DMS153 treated with DMSO at 0.1 percent for 48 hours (cell line): ENCODE measurements at regions not wholly inside any gene's neighbourhood (a gene's known extent, or its start where the extent isn't known, plus 50 kb on each side); places are given as distances from the start of the nearest gene placed in this dataset.

Source experiments
- DNase-seq: peaks from one replicate; lab custom pipeline; 2025; ENCODE audit not compliant: unreplicated experiment; lab: John Stamatoyannopoulos, UW

DNA sequence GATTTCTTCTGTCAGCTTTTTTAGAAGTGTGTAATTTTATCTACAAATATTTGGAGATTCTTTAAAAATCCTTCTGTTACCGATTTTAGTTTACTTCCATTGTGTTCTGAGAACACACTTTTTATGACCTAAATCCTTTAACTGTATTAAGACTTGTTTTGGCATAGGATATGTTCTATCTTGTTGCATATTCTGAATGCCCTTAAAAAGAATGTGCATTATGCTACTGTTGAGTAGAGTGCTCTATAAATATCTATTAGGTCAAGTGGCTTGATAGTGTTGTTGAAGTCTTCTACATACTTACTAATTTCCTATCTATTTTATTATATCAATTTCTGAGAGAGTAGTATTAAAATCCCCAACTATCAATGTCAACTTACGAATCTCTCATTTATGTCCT is 502.2 kb downstream of the MAFB start:
- no peak for DNase-seq

- DNase-seq: no peak
Measured at GRCh38 chr20:40181676-40182075, 507.4 kb downstream of the MAFB start.

GRCh38 chr20:40176098-40176841 is 512.8 kb downstream of the MAFB start:
- DNase-seq: no peak

DNA sequence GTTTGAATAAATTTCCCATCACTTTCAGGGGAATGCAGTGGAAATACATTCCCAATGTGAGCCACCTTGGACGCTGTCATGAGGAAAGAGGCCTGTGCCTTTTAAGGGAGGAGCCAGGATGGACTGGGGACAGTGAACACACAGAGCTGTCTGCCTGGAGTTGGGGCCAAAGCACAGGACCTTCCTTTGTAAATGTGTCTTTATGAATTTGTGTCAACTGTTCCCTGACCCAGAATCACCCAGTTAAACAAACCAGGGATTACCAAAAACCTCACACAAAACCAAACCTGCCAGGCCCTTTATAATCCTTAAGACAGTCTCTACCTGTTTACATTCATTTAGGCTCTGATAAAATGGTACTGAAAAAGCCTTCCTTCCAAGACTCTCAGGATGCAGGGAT is 513.7 kb downstream of the MAFB start:
- no peak for DNase-seq

- DNase-seq: no peak
Measured at GRCh38 chr20:40173872-40174271, 515.2 kb downstream of the MAFB start.

DNA sequence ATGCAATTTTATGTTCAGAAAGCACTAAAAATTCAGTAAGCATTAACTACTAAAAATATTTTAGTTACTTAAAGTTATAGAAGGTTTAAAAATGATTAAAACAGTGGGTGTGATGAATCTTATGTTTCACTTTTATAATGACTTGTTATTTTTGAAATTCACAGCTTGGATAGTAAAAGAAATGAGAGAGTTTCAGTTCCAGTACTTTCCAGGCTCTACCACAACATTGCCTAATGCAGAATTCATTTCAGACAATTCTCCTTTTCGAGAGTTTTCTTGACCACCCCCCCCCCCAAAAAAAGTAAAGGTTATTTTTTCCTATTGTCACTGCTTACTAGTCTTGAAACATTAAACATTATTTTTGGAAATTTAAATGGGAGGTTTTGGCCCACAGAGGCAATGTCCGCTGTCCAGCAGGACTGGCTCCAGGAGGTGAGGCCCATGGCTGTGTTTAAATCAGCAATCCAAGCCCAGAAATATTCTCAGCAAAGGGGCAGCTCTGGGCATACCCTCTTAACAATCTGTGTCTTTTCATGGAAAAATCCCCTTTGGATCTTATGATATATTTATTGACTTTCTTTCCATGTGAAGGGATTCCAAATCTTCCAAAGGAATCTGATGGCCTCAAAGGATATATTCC is 519.9 kb downstream of the MAFB start:
- no peak for DNase-seq

- DNase-seq: no peak
Measured at GRCh38 chr20:40161391-40161790, 527.6 kb downstream of the MAFB start.

DNA sequence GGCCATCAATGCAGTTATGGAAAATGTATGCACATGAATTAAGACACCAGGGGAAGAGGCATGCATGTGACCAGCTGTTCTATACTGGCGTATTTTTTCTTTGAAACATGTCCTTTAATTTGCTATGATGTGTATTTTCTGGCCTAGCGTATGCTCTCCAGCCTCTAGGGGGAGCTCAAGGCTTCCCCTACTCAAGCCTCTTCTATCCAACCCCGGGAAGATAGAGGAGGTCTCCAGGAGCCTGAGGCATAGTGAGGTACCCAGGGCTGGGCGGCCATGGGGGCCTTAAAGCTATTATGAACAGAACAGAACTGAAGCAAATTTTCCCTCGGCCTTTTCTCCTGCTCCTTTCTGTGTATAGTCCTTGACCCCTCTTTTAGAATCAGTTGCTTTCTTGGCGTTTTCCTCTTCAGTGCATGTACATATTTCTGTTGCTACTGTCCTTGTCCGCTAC is 528.9 kb downstream of the MAFB start:
- peak; percentile 4 for DNase-seq

GRCh38 chr20:40159276-40159675 is 529.8 kb downstream of the MAFB start:
- DNase-seq: no peak

DNA sequence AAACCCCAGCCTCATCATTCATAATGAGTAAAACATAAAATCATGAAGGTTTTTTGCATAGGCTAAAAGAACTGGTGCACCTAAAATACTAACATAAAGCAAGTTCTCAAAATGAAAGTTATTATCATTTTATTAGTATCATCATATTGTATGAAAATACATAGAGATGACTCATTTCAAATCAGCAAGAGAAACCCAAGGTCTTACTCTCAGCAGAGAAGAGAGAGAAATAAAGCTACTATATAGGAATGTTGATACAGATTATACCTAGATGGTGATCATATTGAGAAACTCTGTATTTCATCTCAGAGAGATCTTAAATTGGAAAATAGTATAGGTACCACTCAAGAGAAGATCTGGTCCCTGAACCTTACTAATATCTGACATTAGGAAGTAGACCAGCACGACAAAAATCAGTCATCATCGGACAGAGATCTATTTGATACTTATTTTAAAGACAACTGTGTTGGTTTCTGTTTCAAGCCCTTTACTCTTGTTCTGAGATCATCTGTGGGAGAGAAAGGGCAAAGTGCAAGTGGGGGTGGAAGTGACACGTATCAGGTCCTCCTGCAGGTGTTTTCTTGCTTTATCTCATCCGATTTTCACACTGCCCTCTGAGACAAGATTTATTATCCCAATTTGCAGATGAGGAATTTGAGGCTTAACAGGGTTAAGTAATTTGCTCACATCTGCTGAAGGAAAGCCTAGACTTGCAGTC is 532.3 kb downstream of the MAFB start:
- DNase-seq: no peak

GRCh38 chr20:40154514-40154913 is 534.5 kb downstream of the MAFB start:
- DNase-seq: no peak

- no peak for DNase-seq
Measured at GRCh38 chr20:40148886-40149285, 540.1 kb downstream of the MAFB start.

DNA sequence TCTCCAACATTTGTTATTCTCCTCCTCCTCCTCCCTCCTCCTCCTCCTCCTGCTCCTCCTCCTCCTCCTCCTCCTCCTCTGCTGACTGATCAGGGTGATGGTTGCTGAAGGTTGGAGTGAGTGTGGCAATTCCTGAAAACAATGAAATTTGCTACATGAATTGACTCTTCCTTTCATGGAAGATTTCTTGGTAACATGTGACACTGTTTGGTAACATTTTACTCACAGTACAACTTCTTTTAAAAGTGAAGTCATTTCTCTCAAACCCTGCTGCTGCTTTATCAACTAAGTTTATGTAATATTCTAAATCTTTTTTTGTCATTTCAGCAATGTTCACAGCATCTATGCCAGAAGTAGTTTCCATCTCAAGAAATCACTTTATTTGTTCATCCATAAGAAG is 543.0 kb downstream of the MAFB start:
- no peak for DNase-seq

DNA sequence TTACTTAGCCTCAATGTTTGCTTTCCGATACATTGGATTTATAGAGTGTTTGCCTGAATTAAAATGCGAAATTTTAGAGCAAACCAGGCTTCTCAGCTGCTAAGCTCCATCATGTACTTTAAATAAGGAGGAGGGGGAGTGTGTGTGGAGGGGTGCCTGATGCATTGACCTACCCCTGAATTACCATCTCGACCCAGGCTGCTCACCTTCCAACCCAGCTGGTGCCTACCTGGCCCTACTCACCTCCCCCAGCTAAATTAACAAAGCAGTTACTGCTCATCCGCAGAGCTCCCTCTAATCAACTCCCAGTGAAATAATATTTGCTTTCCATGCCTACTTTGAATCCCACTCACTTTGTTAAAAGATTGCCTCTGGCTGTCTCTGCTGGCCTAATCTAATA is 544.5 kb downstream of the MAFB start:
- no peak for DNase-seq

GRCh38 chr20:40134176-40134575 is 554.9 kb downstream of the MAFB start:
- no peak for DNase-seq

GRCh38 chr20:40120827-40121226 is 568.2 kb downstream of the MAFB start:
- DNase-seq: no peak

GRCh38 chr20:40111282-40111681 is 577.8 kb downstream of the MAFB start:
- no peak for DNase-seq

GRCh38 chr20:40110311-40110831 is 578.7 kb downstream of the MAFB start:
- DNase-seq: no peak

DNA sequence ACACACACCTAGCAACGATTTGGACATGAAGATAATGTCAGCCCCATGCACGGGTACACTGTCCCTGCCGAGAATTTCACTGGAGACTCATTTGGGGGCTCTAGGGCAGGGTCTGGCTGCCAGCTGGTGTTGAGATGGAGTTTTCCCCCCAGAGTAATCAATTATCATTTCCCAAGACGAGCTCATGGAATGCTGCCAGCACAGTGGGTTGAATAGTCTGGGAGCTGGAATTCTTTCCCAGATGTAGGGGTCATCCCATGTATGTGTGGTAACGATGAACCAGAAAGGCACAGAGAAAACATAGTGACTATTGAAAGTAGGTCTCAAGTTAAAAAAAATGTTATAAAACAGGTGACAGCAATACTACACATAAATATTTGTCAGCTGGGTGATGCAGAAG is 579.9 kb downstream of the MAFB start:
- DNase-seq: no peak

- no peak for DNase-seq
Measured at GRCh38 chr20:40108321-40108720, 580.7 kb downstream of the MAFB start.

GRCh38 chr20:40104959-40105358 is 584.1 kb downstream of the MAFB start:
- no peak for DNase-seq

- DNase-seq: no peak
Measured at GRCh38 chr20:40103420-40103819, 585.6 kb downstream of the MAFB start.
